ENCODE measurements at regions not wholly inside any gene's neighbourhood (a gene's known extent, or its start where the extent isn't known, plus 50 kb on each side); places are given as distances from the start of the nearest gene placed in this dataset.
A peak's percentile ranks its signal among the peaks of the same experiment; 100 is the strongest.

- Histone ChIP-seq H3K4me3 (ENCODE audit: low read length in 3 of 3) (no peak overlapping the region), H3K4me1 (ENCODE audit: control insufficient read depth in 2 of 3, insufficient read depth in 2 of 3, low read depth in 1 of 3, low read length in 3 of 3) (no peaks in the 10 kb centered on the region), H3K27me3 (ENCODE audit: control insufficient read depth, insufficient read depth, low read length) (peaks cover 14% of the 10 kb centered on the region), H3K36me3 (ENCODE audit: control insufficient read depth in 2 of 3, insufficient read depth in 3 of 3, low read length in 3 of 3) (no peaks in the 10 kb centered on the region), H3K27ac (ENCODE audit: low read depth in 2 of 2, low read length in 2 of 2) (no peak overlapping the region), H3K9me3 (ENCODE audit: control insufficient read depth in 2 of 3, insufficient read depth in 1 of 3, low read length in 3 of 3) (no peaks in the 10 kb centered on the region), H3K9ac (ENCODE audit: low read length in 3 of 3) (no peak overlapping the region)
- TF ChIP-seq CTCF (IDR thresholded peaks at IDR 0.05; ENCODE audit: borderline replicate concordance, extremely low read depth, insufficient read depth), result no peak
- FAIRE-seq, result no peak
- intact Hi-C loops (cut with DNase I), result loop anchor here (10.0 kb wide), 1 partner anchor 185 kb away; the partner anchor contains the start of gene LINGO1
- peak in 3 of 5 donors; percentile 27 to 74 (median 60) for DNase-seq
These were observed 187.4 kb upstream of the LINGO1 start for GRCh38 chr15:77819851-77820728.

- H3K27me3 ChIP-seq (ENCODE audit: control insufficient read depth, insufficient read depth, low read length), result peaks cover 14% of the 10 kb centered on the region
- no peaks in the 10 kb centered on the region for H3K9me3 ChIP-seq (ENCODE audit: control insufficient read depth in 2 of 3, insufficient read depth in 1 of 3, low read length in 3 of 3)
- H3K4me1 ChIP-seq (ENCODE audit: control insufficient read depth in 2 of 3, insufficient read depth in 2 of 3, low read depth in 1 of 3, low read length in 3 of 3), result no peaks in the 10 kb centered on the region
- intact Hi-C loops (cut with DNase I), result no loop called here
- H3K4me3 ChIP-seq (ENCODE audit: low read length in 3 of 3), result no peak overlapping the region
- DNase-seq (peak in 4 of 5 donors; percentile 30 to 65 (median 55)), FAIRE-seq (no peak)
- no peak overlapping the region for H3K9ac ChIP-seq (ENCODE audit: low read length in 3 of 3)
- no peak for TF ChIP-seq CTCF (IDR thresholded peaks at IDR 0.05; ENCODE audit: borderline replicate concordance, extremely low read depth, insufficient read depth)
- no peaks in the 10 kb centered on the region for H3K36me3 ChIP-seq (ENCODE audit: control insufficient read depth in 2 of 3, insufficient read depth in 3 of 3, low read length in 3 of 3)
- H3K27ac ChIP-seq (ENCODE audit: low read depth in 2 of 2, low read length in 2 of 2), result no peak overlapping the region
These were observed 186.5 kb upstream of the LINGO1 start for GRCh38 chr15:77819048-77819850.

- Histone ChIP-seq H3K36me3 (ENCODE audit: control insufficient read depth in 2 of 3, insufficient read depth in 3 of 3, low read length in 3 of 3) (no peaks in the 10 kb centered on the region), H3K27me3 (ENCODE audit: control insufficient read depth, insufficient read depth, low read length) (peaks cover 14% of the 10 kb centered on the region), H3K9me3 (ENCODE audit: control insufficient read depth in 2 of 3, insufficient read depth in 1 of 3, low read length in 3 of 3) (no peaks in the 10 kb centered on the region), H3K4me3 (ENCODE audit: low read length in 3 of 3) (no peak overlapping the region), H3K4me1 (ENCODE audit: control insufficient read depth in 2 of 3, insufficient read depth in 2 of 3, low read depth in 1 of 3, low read length in 3 of 3) (no peaks in the 10 kb centered on the region), H3K27ac (ENCODE audit: low read depth in 2 of 2, low read length in 2 of 2) (no peak overlapping the region), H3K9ac (ENCODE audit: low read length in 3 of 3) (no peak overlapping the region)
- DNase-seq (no peak), FAIRE-seq (no peak)
- intact Hi-C loops (cut with DNase I), result no loop called here
- no peak for TF ChIP-seq CTCF (IDR thresholded peaks at IDR 0.05; ENCODE audit: borderline replicate concordance, extremely low read depth, insufficient read depth)
These were observed 185.9 kb upstream of the LINGO1 start for GRCh38 chr15:77818484-77819047.

All from kidney (tissue), 13 donors.